Neuronal stem cell (in vitro differentiated cells): ENCODE measurements at regions not wholly inside any gene's neighbourhood (a gene's known extent, or its start where the extent isn't known, plus 50 kb on each side); places are given as distances from the start of the nearest gene placed in this dataset.
A peak's percentile ranks its signal among the peaks of the same experiment; 100 is the strongest.

Experiments
- DNase-seq: peaks from one replicate; pipeline ENCODE4 v3.0.0-alpha.2; 2013; ENCODE audit warnings: low spot score
- H2AFZ ChIP-seq: one replicate; pipeline ENCODE4 v1.6.1; 2013; ENCODE audit warnings: mild to moderate bottlenecking, low read length, inconsistent platforms
- H2AK5ac ChIP-seq: 2 replicates; pipeline ENCODE4 v1.6.1; 2013; ENCODE audit warnings: low read depth, mild to moderate bottlenecking, inconsistent platforms, low read length, moderate library complexity, mixed read lengths
- H2BK120ac ChIP-seq: 2 replicates; pipeline ENCODE4 v1.6.1; 2013; ENCODE audit warnings: low read depth, mild to moderate bottlenecking, inconsistent platforms, low read length, moderate library complexity, mixed read lengths
- H2BK12ac ChIP-seq: one replicate; pipeline ENCODE4 v1.6.1; 2013; ENCODE audit warnings: low read length, inconsistent platforms
- H2BK15ac ChIP-seq: 2 replicates; pipeline ENCODE4 v1.6.1; 2013; ENCODE audit warnings: mild to moderate bottlenecking, low read length, inconsistent platforms, mixed read lengths
- H2BK5ac ChIP-seq: one replicate; pipeline ENCODE4 v1.6.1; 2013; ENCODE audit warnings: inconsistent platforms, mild to moderate bottlenecking, low read length, moderate library complexity
- H3K14ac ChIP-seq: one replicate; pipeline ENCODE4 v1.6.1; 2013; ENCODE audit warnings: low read length, inconsistent platforms
- H3K18ac ChIP-seq: 2 replicates; pipeline ENCODE4 v1.6.1; 2013; ENCODE audit warnings: low read length, inconsistent platforms
- H3K23ac ChIP-seq: 2 replicates; pipeline ENCODE4 v1.6.1; 2013; ENCODE audit warnings: low read depth, mild to moderate bottlenecking, mixed read lengths, low read length, inconsistent platforms; ENCODE audit not compliant: poor library complexity
- H3K27ac ChIP-seq: replicated peaks from 3 replicates; pipeline ENCODE4 v1.5.1; 2013; ENCODE audit warnings: low read length, inconsistent platforms
- H3K27me3 ChIP-seq, 3 experiments: 2 replicates each; pipeline ENCODE4 v1.6.1; 2013; ENCODE audit warnings: low read length in 3 of 3, mild to moderate bottlenecking in 2 of 3, inconsistent platforms in 1 of 3, low read depth in 1 of 3, mixed read lengths in 1 of 3, moderate library complexity in 1 of 3; ENCODE audit not compliant: control insufficient read depth in 3 of 3, insufficient read depth in 3 of 3
- H3K36me3 ChIP-seq, 2 donors: replicated peaks in 1 of 2; 2 replicates each; pipeline ENCODE4 v1.6.1; 2013; ENCODE audit warnings: low read length in 2 of 2; ENCODE audit not compliant: control insufficient read depth in 2 of 2, insufficient read depth in 2 of 2
- H3K4ac ChIP-seq: 2 replicates; pipeline ENCODE4 v1.6.1; 2013; ENCODE audit warnings: inconsistent platforms, mild to moderate bottlenecking, low read length, moderate library complexity
- H3K4me1 ChIP-seq, 2 donors: 1 replicate in 1 of 2; 2 replicates in 1 of 2; pipeline ENCODE4 v1.6.1; 2013; ENCODE audit warnings: low read length in 2 of 2, low read depth in 1 of 2; ENCODE audit not compliant: control insufficient read depth in 2 of 2, insufficient read depth in 1 of 2
- H3K4me2 ChIP-seq: one replicate; pipeline ENCODE4 v1.6.1; 2013; ENCODE audit warnings: mild to moderate bottlenecking, low read length, inconsistent platforms; ENCODE audit not compliant: insufficient read depth, poor library complexity, severe bottlenecking
- H3K4me3 ChIP-seq, 2 donors: 2 replicates each; pipeline ENCODE4 v1.5.1; 2013; ENCODE audit warnings: low read length in 2 of 2, mild to moderate bottlenecking in 2 of 2, inconsistent platforms in 1 of 2, moderate library complexity in 1 of 2
- H3K79me1 ChIP-seq: one replicate; pipeline ENCODE4 v1.6.1; 2013; ENCODE audit warnings: low read depth, mild to moderate bottlenecking, inconsistent platforms, low read length, moderate library complexity
- H3K9ac ChIP-seq: one replicate; pipeline ENCODE4 v1.6.1; 2013; ENCODE audit warnings: mild to moderate bottlenecking, low read depth, low read length, inconsistent platforms; ENCODE audit not compliant: poor library complexity
- H3K9me3 ChIP-seq, 2 donors: replicated peaks in 1 of 2; 2 replicates each; pipeline versions ENCODE3 to v1.6.1; 2013; ENCODE audit warnings: low read length in 2 of 2, mild to moderate bottlenecking in 2 of 2, inconsistent platforms in 1 of 2, low read depth in 1 of 2, mixed read lengths in 1 of 2, moderate library complexity in 1 of 2; ENCODE audit not compliant: control insufficient read depth in 2 of 2, insufficient read depth in 1 of 2
- H4K8ac ChIP-seq: one replicate; pipeline ENCODE4 v1.6.1; 2013; ENCODE audit warnings: low read depth, mild to moderate bottlenecking, inconsistent platforms, low read length, moderate library complexity
- H4K91ac ChIP-seq: one replicate; pipeline ENCODE4 v1.6.1; 2013; ENCODE audit warnings: low read length, low read depth, mild to moderate bottlenecking, inconsistent platforms; ENCODE audit not compliant: poor library complexity
- WGBS, 2 donors: extraction: QIAGEN DNeasy Blood & Tissue Kit; methylation state at CpG; one replicate each; pipeline ENCODE4 v1.1.7; 2013; ENCODE audit warnings: missing lambda C conversion rate in 2 of 2, mixed read lengths in 1 of 2; ENCODE audit not compliant: insufficient read length in 2 of 2, insufficient replicate concordance in 1 of 2; ENCODE audit errors: extremely low coverage in 2 of 2; 5-methylcytosine and 5-hydroxymethylcytosine counted together

DNA sequence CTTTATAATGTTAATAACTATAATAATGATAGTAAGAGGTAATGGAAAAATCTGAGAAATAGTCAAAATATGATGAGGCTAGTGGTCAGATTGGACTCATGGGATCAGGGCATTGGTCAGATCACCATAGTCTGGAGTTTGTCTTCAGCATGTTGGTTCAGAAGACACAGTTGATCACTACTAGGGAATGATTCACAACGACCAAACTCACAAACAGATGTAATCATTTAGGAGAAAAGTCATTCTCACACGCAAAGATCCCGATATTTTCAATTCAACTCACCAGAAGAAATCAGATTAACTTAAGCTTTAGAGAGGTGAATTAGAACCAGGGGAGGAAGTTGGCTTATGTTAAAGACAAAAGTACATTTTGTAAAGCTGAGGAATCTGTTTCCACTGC, 131.8 kb downstream of the LURAP1L start:
- no CpG with 5 or more reads among the region's 3 CpGs for WGBS, 2 donors
- no peak overlapping the region for H2BK120ac ChIP-seq
- no peak overlapping the region for H4K8ac ChIP-seq
- peaks cover 0 to 2% of the 10 kb centered on the region in 2 donors for H3K9me3 ChIP-seq
- no peak overlapping the region for H3K23ac ChIP-seq
- no peak overlapping the region for H4K91ac ChIP-seq
- no peaks in the 10 kb centered on the region for H3K4me1 ChIP-seq
- H3K27me3 ChIP-seq = no peaks in the 10 kb centered on the region
- H3K36me3 ChIP-seq = no peaks in the 10 kb centered on the region
- no peak overlapping the region for H3K4me2 ChIP-seq
- H3K9ac ChIP-seq = no peak overlapping the region
- no peak overlapping the region for H2BK12ac ChIP-seq
- no peaks in the 10 kb centered on the region for H3K79me1 ChIP-seq
- H3K14ac ChIP-seq = no peak overlapping the region
- no peak overlapping the region for H2AK5ac ChIP-seq
- no peak overlapping the region for H3K18ac ChIP-seq
- no peak for DNase-seq
- no peak overlapping the region for H3K27ac ChIP-seq
- H2AFZ ChIP-seq = no peak overlapping the region
- no peak overlapping the region for H3K4me3 ChIP-seq
- H2BK15ac ChIP-seq = no peak overlapping the region
- no peak overlapping the region for H2BK5ac ChIP-seq
- H3K4ac ChIP-seq = no peak overlapping the region

DNA sequence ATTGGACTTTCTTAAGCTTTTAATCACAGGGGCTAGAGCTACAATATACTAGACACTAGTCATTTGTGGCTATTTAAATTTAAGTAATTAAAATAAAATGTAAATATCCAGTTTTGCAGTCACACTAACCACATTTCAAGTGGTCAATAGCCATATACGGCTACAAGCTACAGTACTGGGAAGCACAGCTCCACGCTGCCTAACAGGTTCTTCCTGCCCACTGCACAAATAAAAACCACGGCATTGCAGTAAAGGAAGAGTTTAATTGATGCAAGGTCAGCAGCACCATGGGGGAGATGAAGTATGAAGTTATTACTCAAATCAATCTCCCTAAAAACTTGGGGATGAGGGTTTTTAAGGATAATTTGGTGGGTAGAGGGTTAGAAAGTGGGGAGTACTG, 134.1 kb downstream of the LURAP1L start:
- Histone ChIP-seq H3K27ac (no peak overlapping the region), H3K9ac (no peak overlapping the region), H3K4me3 (no peak overlapping the region), H2BK120ac (no peak overlapping the region), H3K36me3 (no peaks in the 10 kb centered on the region), H2AK5ac (no peak overlapping the region), H3K4ac (no peak overlapping the region), H3K4me2 (no peak overlapping the region), H2BK12ac (no peak overlapping the region), H3K79me1 (no peaks in the 10 kb centered on the region), H3K14ac (no peak overlapping the region), H4K8ac (no peak overlapping the region), H3K23ac (no peak overlapping the region), H3K9me3 (no peaks in the 10 kb centered on the region), H2BK5ac (no peak overlapping the region), H3K4me1 (no peaks in the 10 kb centered on the region), H2BK15ac (no peak overlapping the region), H3K18ac (no peak overlapping the region), H4K91ac (no peak overlapping the region), H3K27me3 (no peaks in the 10 kb centered on the region), H2AFZ (no peak overlapping the region)
- no CpG with 5 or more reads among the region's 3 CpGs for WGBS, 2 donors
- DNase-seq = no peak

DNA sequence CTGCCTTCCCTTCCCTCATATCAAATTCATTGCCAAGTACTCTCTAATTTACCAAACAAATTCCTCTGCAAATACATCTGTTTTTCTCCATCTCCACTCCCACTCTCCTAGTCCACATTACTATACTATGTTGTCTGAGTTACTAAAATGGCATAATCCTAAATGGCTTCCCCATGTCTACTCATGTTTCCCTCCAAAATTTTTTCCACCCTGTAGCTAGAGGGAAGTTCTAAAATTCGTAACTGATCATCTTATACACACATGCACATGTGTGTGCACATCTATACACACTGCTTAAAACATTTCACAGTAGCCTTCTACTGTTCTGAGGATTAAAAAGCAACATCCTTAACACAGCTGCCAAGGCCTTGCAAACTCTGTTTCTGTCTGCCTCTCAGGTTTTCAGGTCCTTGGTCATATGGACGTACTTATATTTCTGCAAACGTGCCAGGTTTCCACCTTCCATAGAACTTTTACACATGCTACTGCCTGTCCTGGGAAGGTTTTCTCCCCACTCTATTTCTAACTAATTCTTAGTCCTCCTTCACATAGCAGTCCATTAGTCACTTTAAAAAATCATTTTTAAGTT, 140.6 kb downstream of the LURAP1L start:
- H3K18ac ChIP-seq = no peak overlapping the region
- no peak overlapping the region for H3K9ac ChIP-seq
- DNase-seq = no peak
- no peak overlapping the region for H2BK120ac ChIP-seq
- H3K4me1 ChIP-seq = peaks cover 6 to 16% of the 10 kb centered on the region in 2 donors
- H3K36me3 ChIP-seq = no peaks in the 10 kb centered on the region
- H3K4me3 ChIP-seq = no peak overlapping the region
- H3K27me3 ChIP-seq = no peaks in the 10 kb centered on the region
- H4K91ac ChIP-seq = no peak overlapping the region
- no peak overlapping the region for H3K4me2 ChIP-seq
- no peak overlapping the region for H3K14ac ChIP-seq
- no peak overlapping the region for H2AFZ ChIP-seq
- no peaks in the 10 kb centered on the region for H3K79me1 ChIP-seq
- WGBS, 2 donors = no CpG with 5 or more reads among the region's 3 CpGs
- H3K27ac ChIP-seq = peak overlapping the region; percentile 5
- no peak overlapping the region for H3K23ac ChIP-seq
- H2BK12ac ChIP-seq = no peak overlapping the region
- H2AK5ac ChIP-seq = no peak overlapping the region
- no peaks in the 10 kb centered on the region for H3K9me3 ChIP-seq
- no peak overlapping the region for H2BK5ac ChIP-seq
- H4K8ac ChIP-seq = no peak overlapping the region
- no peak overlapping the region for H3K4ac ChIP-seq
- no peak overlapping the region for H2BK15ac ChIP-seq

DNA sequence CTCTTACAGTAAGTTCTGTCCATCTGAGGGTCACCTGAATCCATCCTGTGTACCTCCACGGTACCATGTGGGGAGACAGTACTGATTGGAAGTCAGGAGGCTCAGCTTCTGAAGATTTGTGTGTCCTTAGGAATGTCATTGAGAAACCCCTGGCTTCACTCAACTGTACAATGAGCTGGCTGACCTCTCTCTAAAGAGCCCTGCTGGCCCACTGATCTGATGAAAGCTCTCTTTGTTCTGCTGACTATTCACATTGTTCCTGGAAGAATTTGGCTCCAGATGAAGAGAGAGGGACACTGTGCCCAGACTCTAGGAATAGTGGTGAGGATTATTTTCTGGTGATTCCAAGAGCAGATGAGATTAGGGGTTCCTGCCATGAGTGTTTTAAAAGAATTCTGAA, 141.2 kb downstream of the LURAP1L start:
- Histone ChIP-seq H3K4me2 (no peak overlapping the region), H3K79me1 (no peaks in the 10 kb centered on the region), H3K9me3 (no peaks in the 10 kb centered on the region), H3K36me3 (no peaks in the 10 kb centered on the region), H3K27me3 (no peaks in the 10 kb centered on the region), H3K4me3 (no peak overlapping the region), H3K4me1 (peaks cover 6 to 16% of the 10 kb centered on the region in 2 donors), H2BK5ac (no peak overlapping the region), H4K91ac (no peak overlapping the region), H2AK5ac (no peak overlapping the region), H3K9ac (no peak overlapping the region), H2BK15ac (no peak overlapping the region), H2BK120ac (no peak overlapping the region), H2AFZ (no peak overlapping the region), H3K14ac (no peak overlapping the region), H4K8ac (no peak overlapping the region), H3K4ac (no peak overlapping the region), H2BK12ac (no peak overlapping the region), H3K27ac (peak overlapping the region; percentile 31), H3K23ac (no peak overlapping the region), H3K18ac (no peak overlapping the region)
- DNase-seq = peak; percentile 68
- WGBS, 2 donors = no CpG with 5 or more reads among the region's 1 CpG
